ENCODE measurements at regions not wholly inside any gene's neighbourhood (a gene's known extent, or its start where the extent isn't known, plus 50 kb on each side); places are given as distances from the start of the nearest gene placed in this dataset.

DNA sequence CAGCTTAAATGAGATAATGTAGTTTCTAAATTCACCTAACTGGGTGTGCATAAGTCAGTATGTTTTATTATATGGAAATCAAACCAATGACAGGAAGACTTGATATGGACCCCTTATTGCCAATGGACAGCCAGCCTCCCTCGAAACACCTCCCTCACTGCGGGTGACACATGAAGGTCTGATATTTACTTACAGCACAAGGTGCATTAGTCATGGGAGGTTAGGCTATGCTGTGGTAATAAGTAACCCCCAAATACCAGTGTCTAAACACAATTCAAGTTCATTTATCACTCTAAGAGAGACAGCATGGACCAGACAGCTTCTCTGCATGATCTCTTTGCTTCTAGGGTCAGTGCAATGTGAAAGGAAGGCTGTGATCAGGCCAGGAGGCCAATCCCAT lies 126.0 kb upstream of the KCNJ6 start:
- Histone ChIP-seq H2AFZ (ENCODE audit: low read length) (no peak overlapping the region), H3K27ac (ENCODE audit: low read depth, low read length, poor library complexity, severe bottlenecking) (no peak overlapping the region), H3K79me2 (ENCODE audit: insufficient read depth, low read depth, low read length) (no peaks in the 10 kb centered on the region), H3K36me3 (ENCODE audit: insufficient read depth, low read length) (no peaks in the 10 kb centered on the region), H3K4me2 (ENCODE audit: low read length) (no peak overlapping the region), H3K4me3 (ENCODE audit: low read depth, low read length, poor library complexity, severe bottlenecking) (no peak overlapping the region), H3K4me1 (ENCODE audit: insufficient read depth, low read length, poor library complexity, severe bottlenecking) (no peaks in the 10 kb centered on the region), H3K9me3 (ENCODE audit: low read length) (no peaks in the 10 kb centered on the region), H3K9me2 (ENCODE audit: insufficient read depth, low read length) (no peaks in the 10 kb centered on the region), H4K20me1 (ENCODE audit: insufficient read depth, low read length) (no peaks in the 10 kb centered on the region)
- POLR2A ChIA-PET: interaction anchor here (0.8 kb wide), 1 partner anchor 11 kb away, joined by 3 read pairs; no protein-coding TSS in a partner anchor
- DNase-seq (ENCODE audit: low spot score): no peak
- no TSS peak for BruUV-seq (replicated peaks)
- no peak for TF ChIP-seq EZH2phosphoT487 (IDR thresholded peaks at IDR 0.05; ENCODE audit: borderline replicate concordance, low read depth, low read length)
- TF ChIP-seq, protein P1, sequence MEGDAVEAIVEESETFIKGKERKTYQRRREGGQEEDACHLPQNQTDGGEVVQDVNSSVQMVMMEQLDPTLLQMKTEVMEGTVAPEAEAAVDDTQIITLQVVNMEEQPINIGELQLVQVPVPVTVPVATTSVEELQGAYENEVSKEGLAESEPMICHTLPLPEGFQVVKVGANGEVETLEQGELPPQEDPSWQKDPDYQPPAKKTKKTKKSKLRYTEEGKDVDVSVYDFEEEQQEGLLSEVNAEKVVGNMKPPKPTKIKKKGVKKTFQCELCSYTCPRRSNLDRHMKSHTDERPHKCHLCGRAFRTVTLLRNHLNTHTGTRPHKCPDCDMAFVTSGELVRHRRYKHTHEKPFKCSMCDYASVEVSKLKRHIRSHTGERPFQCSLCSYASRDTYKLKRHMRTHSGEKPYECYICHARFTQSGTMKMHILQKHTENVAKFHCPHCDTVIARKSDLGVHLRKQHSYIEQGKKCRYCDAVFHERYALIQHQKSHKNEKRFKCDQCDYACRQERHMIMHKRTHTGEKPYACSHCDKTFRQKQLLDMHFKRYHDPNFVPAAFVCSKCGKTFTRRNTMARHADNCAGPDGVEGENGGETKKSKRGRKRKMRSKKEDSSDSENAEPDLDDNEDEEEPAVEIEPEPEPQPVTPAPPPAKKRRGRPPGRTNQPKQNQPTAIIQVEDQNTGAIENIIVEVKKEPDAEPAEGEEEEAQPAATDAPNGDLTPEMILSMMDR (conservative IDR thresholded peaks at IDR 0.05; ENCODE audit: low read length): no peak
- CTCF ChIA-PET (ENCODE audit: unreplicated experiment): no interaction called here
- intact Hi-C loops (cut with micrococcal nuclease; ENCODE audit: unreplicated experiment): no loop called here

DNA sequence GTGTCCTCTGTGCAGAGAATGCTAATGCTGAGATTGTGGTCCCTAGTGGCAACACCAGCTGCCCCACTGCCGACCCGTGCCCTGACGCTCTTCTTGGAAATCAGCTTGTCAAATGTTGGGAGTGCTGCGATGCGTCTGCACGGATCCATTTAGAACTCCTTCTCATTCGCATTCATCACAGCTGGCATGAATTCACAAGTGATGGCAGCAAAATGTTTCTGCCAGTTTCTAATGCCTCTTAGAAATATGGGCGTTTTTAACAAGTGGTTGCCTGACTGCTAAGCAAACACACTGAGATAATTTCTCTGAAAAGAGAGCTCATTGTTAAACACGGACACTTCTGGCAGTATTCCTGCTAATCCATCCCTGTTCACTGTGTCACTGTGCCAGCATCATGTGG lies 131.9 kb upstream of the KCNJ6 start:
- H3K4me3 ChIP-seq (ENCODE audit: low read depth, low read length, poor library complexity, severe bottlenecking): no peak overlapping the region
- CTCF ChIA-PET (ENCODE audit: unreplicated experiment): no interaction called here
- H3K79me2 ChIP-seq (ENCODE audit: insufficient read depth, low read depth, low read length): no peaks in the 10 kb centered on the region
- H2AFZ ChIP-seq (ENCODE audit: low read length): no peak overlapping the region
- H3K4me1 ChIP-seq (ENCODE audit: insufficient read depth, low read length, poor library complexity, severe bottlenecking): no peaks in the 10 kb centered on the region
- POLR2A ChIA-PET: no interaction called here
- intact Hi-C loops (cut with micrococcal nuclease; ENCODE audit: unreplicated experiment): no loop called here
- no TSS peak for BruUV-seq (replicated peaks)
- H3K4me2 ChIP-seq (ENCODE audit: low read length): no peak overlapping the region
- H3K36me3 ChIP-seq (ENCODE audit: insufficient read depth, low read length): no peaks in the 10 kb centered on the region
- H3K9me3 ChIP-seq (ENCODE audit: low read length): no peaks in the 10 kb centered on the region
- H3K27ac ChIP-seq (ENCODE audit: low read depth, low read length, poor library complexity, severe bottlenecking): no peak overlapping the region
- no peaks in the 10 kb centered on the region for H4K20me1 ChIP-seq (ENCODE audit: insufficient read depth, low read length)
- no peak for DNase-seq (ENCODE audit: low spot score)
- TF ChIP-seq EZH2phosphoT487 (IDR thresholded peaks at IDR 0.05; ENCODE audit: borderline replicate concordance, low read depth, low read length): no peak
- TF ChIP-seq, protein P1 (conservative IDR thresholded peaks at IDR 0.05; ENCODE audit: low read length): no peak
- H3K9me2 ChIP-seq (ENCODE audit: insufficient read depth, low read length): no peaks in the 10 kb centered on the region

DNA sequence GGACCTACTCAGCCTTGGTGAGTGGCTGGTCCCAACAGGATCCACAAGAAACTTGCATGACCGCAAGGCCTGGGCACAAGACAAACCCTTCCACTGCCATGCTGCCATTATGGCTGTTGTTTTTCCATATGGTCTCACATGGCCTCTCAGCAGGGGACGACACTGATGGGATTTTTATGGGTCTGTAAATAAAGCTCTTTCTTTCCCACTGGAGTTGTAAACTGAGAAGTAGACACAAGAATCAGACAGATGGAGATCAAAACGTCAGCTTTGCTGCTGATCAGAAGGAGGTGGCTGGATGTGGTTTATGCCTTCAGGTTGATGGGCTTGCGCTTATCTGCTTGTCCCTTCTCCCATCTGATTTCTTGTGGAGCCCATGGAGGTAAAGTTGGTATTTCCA lies 138.1 kb upstream of the KCNJ6 start:
- Histone ChIP-seq H3K36me3 (ENCODE audit: insufficient read depth, low read length) (no peaks in the 10 kb centered on the region), H3K4me1 (ENCODE audit: insufficient read depth, low read length, poor library complexity, severe bottlenecking) (no peaks in the 10 kb centered on the region), H3K79me2 (ENCODE audit: insufficient read depth, low read depth, low read length) (no peaks in the 10 kb centered on the region), H3K27ac (ENCODE audit: low read depth, low read length, poor library complexity, severe bottlenecking) (no peak overlapping the region), H3K4me2 (ENCODE audit: low read length) (no peak overlapping the region), H3K4me3 (ENCODE audit: low read depth, low read length, poor library complexity, severe bottlenecking) (no peak overlapping the region), H3K9me2 (ENCODE audit: insufficient read depth, low read length) (no peaks in the 10 kb centered on the region), H2AFZ (ENCODE audit: low read length) (no peak overlapping the region), H4K20me1 (ENCODE audit: insufficient read depth, low read length) (no peaks in the 10 kb centered on the region), H3K9me3 (ENCODE audit: low read length) (no peaks in the 10 kb centered on the region)
- ChIA-PET POLR2A (no interaction called here), CTCF (ENCODE audit: unreplicated experiment) (no interaction called here)
- intact Hi-C loops (cut with micrococcal nuclease; ENCODE audit: unreplicated experiment): no loop called here
- DNase-seq (ENCODE audit: low spot score): no peak
- no peak for TF ChIP-seq EZH2phosphoT487 (IDR thresholded peaks at IDR 0.05; ENCODE audit: borderline replicate concordance, low read depth, low read length)
- TF ChIP-seq, protein P1 (conservative IDR thresholded peaks at IDR 0.05; ENCODE audit: low read length): no peak
- no TSS peak for BruUV-seq (replicated peaks)

Measured in OCI-LY7 (cell line).